LNCaP clone FGC (cell line): ENCODE measurements at regions not wholly inside any gene's neighbourhood (a gene's known extent, or its start where the extent isn't known, plus 50 kb on each side); places are given as distances from the start of the nearest gene placed in this dataset.

ENCODE experiments used
- DNase-seq: peaks from one replicate; pipeline ENCODE4 v3.0.0-alpha.2; 2011; ENCODE audit warnings: low read depth
- H3K4me3 ChIP-seq: 2 replicates; pipeline ENCODE4 v1.5.1; 2011; ENCODE audit warnings: mild to moderate bottlenecking, low read depth, low read length, control low read depth
- TF ChIP-seq, protein P1 (sequence below): IDR thresholded peaks from 2 replicates; pipeline ENCODE4 v1.5.1; 2012; ENCODE audit warnings: mild to moderate bottlenecking; ENCODE audit not compliant: control insufficient read depth, insufficient read depth; ENCODE audit errors: extremely low read depth

DNA sequence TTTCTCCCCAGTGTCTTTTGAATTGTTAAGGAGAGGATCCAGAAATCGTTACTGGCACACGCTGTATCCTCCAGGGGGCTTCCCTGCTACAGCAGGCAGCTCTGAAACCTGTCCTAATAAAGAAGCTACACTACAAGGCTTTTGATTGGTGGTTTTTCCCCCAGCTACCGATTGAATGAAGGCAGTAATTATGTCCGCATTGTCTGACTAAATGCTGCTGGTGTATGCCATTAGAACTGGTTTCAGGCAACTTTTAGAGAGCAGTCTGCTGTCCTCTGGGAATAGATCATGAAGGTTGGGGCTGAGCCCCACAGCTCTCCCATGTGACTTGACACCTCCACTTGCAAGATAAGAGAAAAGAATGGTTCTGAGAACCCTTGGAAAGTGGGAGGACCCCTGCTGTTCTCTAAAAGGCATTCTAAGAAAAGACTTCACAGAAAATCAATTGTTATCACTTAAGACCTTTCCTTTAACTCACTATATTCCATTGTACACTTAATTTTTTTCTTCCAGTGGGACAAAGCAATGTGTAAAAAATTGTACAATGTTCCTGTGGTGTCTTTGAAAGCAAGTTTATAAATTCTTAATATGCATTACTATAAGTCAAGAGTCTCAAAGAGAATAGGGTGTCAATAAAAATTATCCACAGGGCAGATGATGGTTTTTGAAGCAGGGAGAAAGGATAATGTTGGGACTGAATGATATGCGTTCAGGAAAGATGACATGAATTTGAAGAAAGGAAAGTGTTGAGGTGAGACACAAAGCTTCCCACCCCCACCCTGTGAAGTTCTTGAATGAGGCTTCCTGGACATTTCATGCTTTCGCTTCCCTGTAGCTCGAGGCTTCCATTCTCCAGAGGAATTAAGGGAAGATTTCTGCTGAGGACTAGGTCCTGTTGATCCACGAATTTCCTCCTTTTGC, 53.0 kb upstream of the DAZL start:
- DNase-seq, result no peak
- H3K4me3 ChIP-seq, result no peak overlapping the region
- TF ChIP-seq, protein P1, sequence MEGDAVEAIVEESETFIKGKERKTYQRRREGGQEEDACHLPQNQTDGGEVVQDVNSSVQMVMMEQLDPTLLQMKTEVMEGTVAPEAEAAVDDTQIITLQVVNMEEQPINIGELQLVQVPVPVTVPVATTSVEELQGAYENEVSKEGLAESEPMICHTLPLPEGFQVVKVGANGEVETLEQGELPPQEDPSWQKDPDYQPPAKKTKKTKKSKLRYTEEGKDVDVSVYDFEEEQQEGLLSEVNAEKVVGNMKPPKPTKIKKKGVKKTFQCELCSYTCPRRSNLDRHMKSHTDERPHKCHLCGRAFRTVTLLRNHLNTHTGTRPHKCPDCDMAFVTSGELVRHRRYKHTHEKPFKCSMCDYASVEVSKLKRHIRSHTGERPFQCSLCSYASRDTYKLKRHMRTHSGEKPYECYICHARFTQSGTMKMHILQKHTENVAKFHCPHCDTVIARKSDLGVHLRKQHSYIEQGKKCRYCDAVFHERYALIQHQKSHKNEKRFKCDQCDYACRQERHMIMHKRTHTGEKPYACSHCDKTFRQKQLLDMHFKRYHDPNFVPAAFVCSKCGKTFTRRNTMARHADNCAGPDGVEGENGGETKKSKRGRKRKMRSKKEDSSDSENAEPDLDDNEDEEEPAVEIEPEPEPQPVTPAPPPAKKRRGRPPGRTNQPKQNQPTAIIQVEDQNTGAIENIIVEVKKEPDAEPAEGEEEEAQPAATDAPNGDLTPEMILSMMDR, result no peak

DNA sequence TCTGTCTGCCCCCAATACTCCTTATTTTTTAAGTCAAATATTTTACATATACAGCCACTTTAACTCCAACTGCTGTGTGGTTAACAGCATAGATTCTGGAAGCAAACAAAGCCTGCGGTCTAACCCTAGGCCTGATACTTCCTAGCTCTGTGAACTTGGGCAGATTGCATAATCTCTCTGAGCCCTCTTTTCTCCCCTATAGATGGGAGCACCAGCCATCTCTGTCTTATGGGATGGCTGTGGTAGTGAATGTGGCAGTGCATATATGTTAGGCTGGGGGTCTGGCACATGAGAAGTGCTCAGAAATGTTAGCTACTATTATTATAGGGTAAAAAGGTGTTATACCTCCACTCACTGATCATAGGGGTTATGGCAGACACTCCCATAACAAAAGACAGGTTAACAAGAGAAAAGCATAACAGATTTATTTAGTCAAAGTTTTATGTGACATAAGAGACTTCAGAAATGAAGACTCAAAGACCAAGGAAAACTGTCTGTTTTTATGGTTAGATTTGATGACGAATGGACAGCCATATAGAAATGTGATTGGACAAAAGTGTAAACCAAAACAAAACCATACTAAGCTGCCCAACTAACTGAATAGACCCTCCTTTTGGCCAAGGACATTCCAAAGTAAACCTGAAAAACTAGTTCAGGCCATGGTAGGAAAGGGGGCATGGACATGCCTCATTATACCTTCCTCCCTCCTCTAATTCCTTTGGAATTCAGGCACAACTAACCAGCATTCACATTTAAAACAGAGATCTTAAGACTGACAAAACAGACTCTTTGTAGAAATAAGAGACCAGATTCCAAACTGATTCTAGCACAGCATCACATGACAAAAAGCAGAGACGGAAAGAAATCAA, 53.9 kb upstream of the DAZL start:
- TF ChIP-seq, protein P1, result no peak
- no peak overlapping the region for H3K4me3 ChIP-seq
- no peak for DNase-seq

DNA sequence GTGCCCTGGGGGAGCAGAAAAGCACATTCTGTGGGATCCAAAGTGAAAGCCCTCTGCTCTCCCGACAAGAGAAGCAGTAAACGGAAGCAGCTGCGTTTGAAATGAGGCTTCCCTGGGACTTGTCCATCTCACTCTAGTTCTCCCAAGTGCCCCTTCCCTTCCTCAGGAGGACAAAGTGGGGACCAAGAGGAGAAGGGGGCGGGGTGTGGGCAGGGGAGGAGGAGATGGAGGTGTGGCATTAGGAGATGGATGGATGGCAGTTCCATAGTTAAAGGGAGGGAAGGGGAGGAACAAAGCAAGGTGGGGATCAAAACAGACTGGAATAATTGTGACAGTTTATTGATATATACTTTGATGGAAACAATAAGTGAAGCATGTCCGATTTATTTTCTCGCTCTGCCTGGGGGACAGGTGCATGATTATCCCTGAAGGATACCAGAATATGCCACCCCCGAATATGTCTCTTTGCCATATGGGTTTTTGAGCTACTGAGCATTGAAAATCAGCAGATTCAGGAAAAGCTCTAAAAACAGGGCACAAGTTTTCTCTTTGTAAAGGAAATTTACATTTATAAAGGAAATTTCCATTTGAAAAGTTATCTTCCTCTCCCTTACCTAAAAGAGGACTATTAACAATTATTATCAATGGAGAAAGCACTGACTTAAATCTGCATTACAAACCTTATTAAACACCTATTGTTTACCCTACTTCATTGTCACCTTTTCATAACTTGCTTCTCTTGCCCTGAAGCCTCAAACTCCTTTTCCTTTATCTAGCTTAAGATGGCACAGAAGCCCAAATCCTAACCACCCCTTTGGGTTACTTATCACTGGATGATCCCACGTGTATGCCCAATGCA, 58.9 kb upstream of the DAZL start:
- no peak overlapping the region for H3K4me3 ChIP-seq
- no peak for DNase-seq
- TF ChIP-seq, protein P1, result no peak

DNA sequence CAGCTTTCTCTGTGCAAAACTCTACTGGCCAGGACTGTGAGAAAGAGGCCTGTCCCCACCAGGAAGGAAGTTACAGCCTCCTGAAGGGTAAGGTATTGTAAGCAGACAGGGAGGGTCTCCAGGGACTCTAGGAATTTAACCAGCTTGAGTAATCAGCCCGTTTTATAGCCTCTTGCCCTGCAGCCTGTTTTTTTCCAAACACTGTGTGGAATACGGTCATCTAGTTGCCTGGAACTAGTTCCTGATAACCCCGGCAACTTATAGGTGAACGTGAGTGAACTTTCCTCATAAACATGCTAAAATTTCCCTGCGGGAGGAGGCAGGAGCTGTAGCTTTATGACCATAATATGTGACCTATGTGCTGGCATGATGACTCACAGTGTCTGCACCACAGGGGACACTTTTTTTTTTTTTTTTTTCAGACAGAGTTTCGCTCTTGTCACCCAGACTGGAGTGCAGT, 60.1 kb upstream of the DAZL start:
- peak; percentile 8 for DNase-seq
- TF ChIP-seq, protein P1, result no peak
- H3K4me3 ChIP-seq, result no peak overlapping the region

DNA sequence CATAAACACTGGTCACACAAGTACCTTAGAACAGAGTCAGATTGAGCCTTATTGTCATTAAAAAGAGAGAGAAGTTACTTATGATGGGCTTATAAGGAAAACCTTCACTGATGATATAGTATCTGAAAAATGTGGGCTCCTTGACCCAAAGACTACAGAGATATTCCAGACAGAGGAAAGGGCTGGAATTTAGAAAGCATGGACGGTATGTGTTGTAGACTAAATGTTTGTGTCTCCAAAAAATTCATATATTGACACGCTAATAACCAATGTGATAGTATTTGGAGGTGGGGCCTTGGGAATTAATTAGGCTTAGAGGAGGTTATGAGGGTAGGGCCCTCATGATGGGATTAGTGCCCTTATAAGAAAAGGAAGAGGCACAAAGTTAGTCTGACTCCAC, 61.0 kb upstream of the DAZL start:
- TF ChIP-seq, protein P1, result no peak
- DNase-seq, result no peak
- H3K4me3 ChIP-seq, result no peak overlapping the region

DNA sequence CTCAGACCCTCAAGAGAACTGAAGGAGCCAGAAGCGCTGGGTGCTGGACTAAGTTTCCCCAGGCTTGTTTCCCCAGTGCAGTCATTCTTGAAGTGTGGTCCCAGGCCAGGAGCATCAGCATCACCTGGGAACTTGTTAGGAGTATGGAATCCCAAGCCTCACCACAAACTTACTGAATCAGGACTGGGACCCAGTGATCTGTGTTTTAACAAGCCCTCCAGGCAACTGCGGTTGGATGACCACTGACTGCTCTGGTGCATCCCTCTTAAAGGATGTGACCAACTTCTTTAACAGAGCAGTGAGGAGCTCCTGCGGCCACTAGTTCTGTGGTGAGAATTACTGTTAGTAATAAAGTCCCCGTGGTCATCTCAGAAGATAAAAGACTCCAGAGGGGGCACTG, 62.4 kb upstream of the DAZL start:
- TF ChIP-seq, protein P1, result no peak
- H3K4me3 ChIP-seq, result no peak overlapping the region
- DNase-seq, result no peak
